D721Med (cell line): ENCODE measurements at regions not wholly inside any gene's neighbourhood (a gene's known extent, or its start where the extent isn't known, plus 50 kb on each side); places are given as distances from the start of the nearest gene placed in this dataset.

Experiments used
- DNase-seq: peaks from one replicate; pipeline ENCODE4 v3.0.0; 2011; ENCODE audit warnings: low spot score; ENCODE audit not compliant: insufficient read length
- FAIRE-seq: peaks from 2 replicates; lab custom pipeline; 2011; peaks lifted over from hg19 to GRCh38; lab: Jason Lieb, UNC
- TF ChIP-seq, protein P1 (sequence below): IDR thresholded peaks from 2 replicates; pipeline ENCODE4 v1.5.1; 2012; ENCODE audit warnings: mild to moderate bottlenecking, control low read depth; ENCODE audit not compliant: insufficient read depth; ENCODE audit errors: missing control alignments

DNA sequence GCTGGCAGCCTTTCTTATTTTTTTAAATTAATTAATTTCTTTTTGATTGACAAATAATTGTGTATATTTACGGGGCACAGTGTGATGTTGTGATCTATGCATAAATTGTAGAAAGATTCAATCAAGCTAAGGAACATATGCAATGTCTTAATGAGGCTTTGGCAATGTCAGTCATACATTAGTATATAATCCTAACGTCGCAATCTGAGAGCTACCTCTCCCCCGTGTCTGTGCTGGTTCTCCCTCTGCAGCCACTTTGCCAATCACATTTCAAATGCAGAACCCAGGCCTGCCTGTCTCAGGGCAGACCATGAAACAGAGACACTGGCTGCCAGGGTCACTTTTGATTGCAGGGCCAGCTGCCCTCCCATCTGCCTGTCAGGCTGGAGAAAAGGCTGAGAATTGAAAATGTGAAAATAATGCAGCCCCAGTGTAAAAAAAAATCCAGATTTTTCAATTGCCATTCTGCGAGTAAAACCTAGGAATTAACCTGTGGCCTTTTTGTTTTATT, 56.3 kb downstream of the SLC24A2 start:
- TF ChIP-seq, protein P1, sequence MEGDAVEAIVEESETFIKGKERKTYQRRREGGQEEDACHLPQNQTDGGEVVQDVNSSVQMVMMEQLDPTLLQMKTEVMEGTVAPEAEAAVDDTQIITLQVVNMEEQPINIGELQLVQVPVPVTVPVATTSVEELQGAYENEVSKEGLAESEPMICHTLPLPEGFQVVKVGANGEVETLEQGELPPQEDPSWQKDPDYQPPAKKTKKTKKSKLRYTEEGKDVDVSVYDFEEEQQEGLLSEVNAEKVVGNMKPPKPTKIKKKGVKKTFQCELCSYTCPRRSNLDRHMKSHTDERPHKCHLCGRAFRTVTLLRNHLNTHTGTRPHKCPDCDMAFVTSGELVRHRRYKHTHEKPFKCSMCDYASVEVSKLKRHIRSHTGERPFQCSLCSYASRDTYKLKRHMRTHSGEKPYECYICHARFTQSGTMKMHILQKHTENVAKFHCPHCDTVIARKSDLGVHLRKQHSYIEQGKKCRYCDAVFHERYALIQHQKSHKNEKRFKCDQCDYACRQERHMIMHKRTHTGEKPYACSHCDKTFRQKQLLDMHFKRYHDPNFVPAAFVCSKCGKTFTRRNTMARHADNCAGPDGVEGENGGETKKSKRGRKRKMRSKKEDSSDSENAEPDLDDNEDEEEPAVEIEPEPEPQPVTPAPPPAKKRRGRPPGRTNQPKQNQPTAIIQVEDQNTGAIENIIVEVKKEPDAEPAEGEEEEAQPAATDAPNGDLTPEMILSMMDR, result no peak

DNA sequence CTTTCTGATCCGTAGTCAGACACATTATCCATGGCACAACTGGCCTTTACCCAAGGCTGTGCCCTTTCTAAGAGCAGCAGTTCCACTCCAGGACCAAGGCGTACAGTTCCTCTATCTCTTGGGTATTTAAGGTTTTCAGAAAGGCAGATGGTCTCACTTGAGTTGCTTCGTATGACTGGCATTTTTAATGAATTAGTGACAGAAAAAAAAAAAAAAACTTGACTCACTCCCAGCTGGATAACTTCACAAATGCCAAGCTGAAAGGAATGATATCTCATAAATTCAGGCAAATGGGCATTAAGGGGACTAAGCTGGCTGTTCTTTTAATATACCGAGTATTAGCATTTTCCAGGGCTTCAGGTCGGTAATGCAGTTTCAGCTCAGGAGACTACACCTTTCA, 60.7 kb downstream of the SLC24A2 start:
- DNase-seq (no peak), FAIRE-seq (no peak)
- TF ChIP-seq, protein P1, result no peak

More for the DNA sequence above, 56.3 kb downstream of the SLC24A2 start:
- DNase-seq (no peak), FAIRE-seq (no peak)

DNA sequence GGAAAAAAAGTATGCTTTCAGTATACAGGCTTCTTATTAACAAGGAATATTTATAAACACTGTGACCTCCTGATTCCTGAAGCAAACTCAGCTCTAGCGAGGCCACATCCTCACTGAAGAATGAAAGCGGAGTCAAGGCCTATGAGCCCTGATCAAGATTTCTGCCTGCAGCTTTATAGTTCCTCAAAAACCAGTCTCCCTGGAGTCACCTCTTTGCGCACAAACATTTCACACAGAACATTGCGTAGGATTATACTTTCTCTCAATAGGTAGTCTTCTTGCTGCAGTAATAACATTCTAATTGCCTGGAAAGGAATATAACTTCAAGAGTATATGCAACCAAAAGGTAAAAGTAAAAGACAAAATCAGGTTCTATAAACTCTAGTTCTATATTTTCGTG, 62.9 kb downstream of the SLC24A2 start:
- TF ChIP-seq, protein P1, result no peak
- DNase-seq (no peak), FAIRE-seq (no peak)

DNA sequence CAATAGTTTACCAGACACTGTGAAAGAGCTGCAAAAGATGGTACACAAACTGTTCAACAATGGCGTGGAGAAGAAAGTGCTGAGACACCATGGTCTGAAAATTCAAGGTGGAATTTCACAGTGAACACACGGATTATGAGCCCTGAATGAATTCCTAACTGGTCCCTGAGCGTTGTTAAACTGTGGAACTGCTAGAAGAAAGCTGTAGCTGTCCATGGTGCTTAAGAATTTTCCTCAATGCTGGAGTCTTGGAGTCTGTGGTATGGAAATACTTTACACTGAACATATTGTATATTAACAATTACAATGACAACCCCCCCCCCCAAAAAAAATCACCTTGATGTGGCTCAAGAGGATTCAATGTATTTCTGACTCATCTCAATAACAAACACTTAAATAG, 68.5 kb downstream of the SLC24A2 start:
- no peak for DNase-seq
- FAIRE-seq, result no peak
- TF ChIP-seq, protein P1, result no peak

DNA sequence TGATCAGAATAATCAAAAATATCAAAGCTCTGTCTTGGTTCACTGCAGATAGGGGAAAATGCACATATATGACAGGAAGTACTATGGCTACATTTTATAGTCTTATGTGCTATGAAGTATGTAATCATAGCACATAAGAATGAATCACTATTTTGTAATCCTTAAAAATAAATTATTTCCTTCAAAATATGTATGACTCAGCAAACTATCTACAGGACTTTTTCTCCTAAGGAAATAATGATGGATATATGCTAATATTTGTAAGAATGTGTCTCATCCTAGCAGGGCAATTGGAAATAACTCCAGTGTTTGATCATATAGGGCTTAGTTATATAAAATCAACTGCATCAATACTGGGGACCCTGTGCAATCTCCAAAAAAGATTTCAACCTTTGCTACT, 85.1 kb downstream of the SLC24A2 start:
- no peak for FAIRE-seq
- DNase-seq, result no peak
- TF ChIP-seq, protein P1, result no peak

DNA sequence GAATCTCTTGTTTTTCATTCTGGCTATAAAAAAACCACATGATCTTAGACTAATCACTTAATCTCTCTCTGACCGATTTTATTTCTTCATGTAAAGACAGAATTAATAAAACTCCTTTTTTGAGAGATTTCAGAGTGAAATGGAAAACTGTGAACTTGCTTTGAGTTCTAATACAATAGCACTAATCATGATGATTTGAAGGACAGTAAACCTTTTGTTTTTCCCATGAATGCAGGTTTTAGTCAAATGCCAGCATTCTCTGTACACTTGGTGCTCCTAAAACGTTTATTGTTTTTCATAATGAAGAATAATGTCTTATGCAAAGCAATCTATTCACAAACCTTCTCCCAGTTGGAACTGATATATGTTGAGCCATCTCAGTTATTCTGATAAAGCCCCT, 86.8 kb downstream of the SLC24A2 start:
- no peak for FAIRE-seq
- TF ChIP-seq, protein P1, result no peak
- no peak for DNase-seq

DNA sequence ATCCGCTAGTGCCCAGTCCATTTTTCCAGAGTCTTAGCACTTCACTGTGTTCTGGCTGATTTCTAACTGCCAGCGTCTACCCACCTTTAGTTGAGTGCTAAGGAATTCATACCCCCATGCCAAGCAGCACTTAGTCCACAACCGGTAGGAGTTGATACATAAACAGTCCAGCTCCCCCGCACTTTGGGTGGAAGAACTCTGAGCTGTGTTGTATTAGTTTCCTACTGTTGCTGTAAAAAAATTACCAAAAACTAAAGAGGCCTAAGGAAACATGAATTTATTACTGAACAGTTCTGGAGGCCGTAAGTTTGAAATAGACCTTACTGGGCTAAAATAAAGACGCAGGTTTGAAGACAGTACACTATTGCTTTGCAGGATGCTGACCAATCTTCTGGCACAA, 87.6 kb downstream of the SLC24A2 start:
- FAIRE-seq (no peak), DNase-seq (no peak)
- TF ChIP-seq, protein P1, result no peak
